GM21367 (cell line): ENCODE measurements at regions not wholly inside any gene's neighbourhood (a gene's known extent, or its start where the extent isn't known, plus 50 kb on each side); places are given as distances from the start of the nearest gene placed in this dataset.
"Not testable (repeated sequence)": the region's sequence is repeated elsewhere in the genome, so short reads cannot be mapped to it uniquely, and the experiment has no call there.

Experiments used
- ATAC-seq: cut with Tn5 transposase; IDR thresholded peaks from one replicate; pipeline ENCODE4 v1.9.1; 2021; ENCODE audit not compliant: unreplicated experiment

GRCh38 chr7:81439591-81439990 lies 330.3 kb downstream of the HGF start:
- ATAC-seq: no peak

- not testable (repeated sequence) for ATAC-seq
Observed at GRCh38 chr7:81437160-81437559, 332.7 kb downstream of the HGF start.

GRCh38 chr7:81433692-81434331 lies 336.0 kb downstream of the HGF start:
- no peak for ATAC-seq

GRCh38 chr7:81433206-81433605 lies 336.6 kb downstream of the HGF start:
- no peak for ATAC-seq

GRCh38 chr7:81430761-81431160 lies 339.1 kb downstream of the HGF start:
- ATAC-seq: no peak

GRCh38 chr7:81430150-81430549 lies 339.7 kb downstream of the HGF start:
- ATAC-seq: no peak

- ATAC-seq: no peak
Observed at GRCh38 chr7:81427461-81427860, 342.4 kb downstream of the HGF start.

GRCh38 chr7:81420526-81421226 lies 349.2 kb downstream of the HGF start:
- no peak for ATAC-seq

GRCh38 chr7:81419731-81420130 lies 350.1 kb downstream of the HGF start:
- ATAC-seq: no peak

GRCh38 chr7:81416659-81417058 lies 353.2 kb downstream of the HGF start:
- ATAC-seq: no peak

- no peak for ATAC-seq
Observed at GRCh38 chr7:81415181-81415580, 354.7 kb downstream of the HGF start.

GRCh38 chr7:81414411-81414810 lies 355.4 kb downstream of the HGF start:
- ATAC-seq: no peak

GRCh38 chr7:81410471-81411117 lies 359.3 kb downstream of the HGF start:
- ATAC-seq: no peak

GRCh38 chr7:81408728-81409127 lies 361.1 kb downstream of the HGF start:
- no peak for ATAC-seq

- ATAC-seq: no peak
Observed at GRCh38 chr7:81407094-81407493, 362.8 kb downstream of the HGF start.

GRCh38 chr7:81404669-81405068 lies 365.2 kb downstream of the HGF start:
- no peak for ATAC-seq

- no peak for ATAC-seq
Observed at GRCh38 chr7:81402227-81402626, 367.6 kb downstream of the HGF start.

- ATAC-seq: no peak
Observed at GRCh38 chr7:81399471-81399870, 370.4 kb downstream of the HGF start.

GRCh38 chr7:81394029-81394428 lies 375.8 kb downstream of the HGF start:
- ATAC-seq: no peak

GRCh38 chr7:81393018-81393417 lies 376.8 kb downstream of the HGF start:
- no peak for ATAC-seq

GRCh38 chr7:81385370-81385769 lies 384.5 kb downstream of the HGF start:
- ATAC-seq: no peak

- no peak for ATAC-seq
Observed at GRCh38 chr7:81383846-81384245, 386.0 kb downstream of the HGF start.
